PFSK-1 (cell line): ENCODE measurements at regions not wholly inside any gene's neighbourhood (a gene's known extent, or its start where the extent isn't known, plus 50 kb on each side); places are given as distances from the start of the nearest gene placed in this dataset.

ENCODE experiments used
- FOXP2 ChIP-seq: optimal IDR thresholded peaks from 2 replicates; pipeline ENCODE3; 2011; ENCODE audit warnings: borderline replicate concordance, control low read depth, inconsistent platforms; ENCODE audit not compliant: insufficient read depth; ENCODE audit errors: extremely low read length, extremely low read depth
- POLR2AphosphoS5 ChIP-seq: IDR thresholded peaks from 2 replicates; pipeline ENCODE4 v1.6.1; 2012; ENCODE audit warnings: low read depth, mild to moderate bottlenecking, control low read depth, low read length, moderate library complexity
- REST ChIP-seq, 2 experiments: IDR thresholded peaks; 2 replicates each; pipeline versions ENCODE4 v1.6.1 to v1.8.0; 2011 to 2012; ENCODE audit warnings: low read depth in 2 of 2, low read length in 2 of 2, control low read depth in 1 of 2, inconsistent platforms in 1 of 2, mild to moderate bottlenecking in 1 of 2, moderate library complexity in 1 of 2; ENCODE audit not compliant: insufficient read depth in 1 of 2
- SIN3A ChIP-seq: IDR thresholded peaks from 2 replicates; pipeline ENCODE4 v1.6.1; 2012; ENCODE audit warnings: mild to moderate bottlenecking, low read length, moderate library complexity, borderline replicate concordance; ENCODE audit not compliant: insufficient read depth
- TAF1 ChIP-seq: IDR thresholded peaks from 2 replicates; pipeline ENCODE4 v1.6.1; 2012; ENCODE audit warnings: low read length, control low read depth, borderline replicate concordance; ENCODE audit not compliant: insufficient read depth

DNA sequence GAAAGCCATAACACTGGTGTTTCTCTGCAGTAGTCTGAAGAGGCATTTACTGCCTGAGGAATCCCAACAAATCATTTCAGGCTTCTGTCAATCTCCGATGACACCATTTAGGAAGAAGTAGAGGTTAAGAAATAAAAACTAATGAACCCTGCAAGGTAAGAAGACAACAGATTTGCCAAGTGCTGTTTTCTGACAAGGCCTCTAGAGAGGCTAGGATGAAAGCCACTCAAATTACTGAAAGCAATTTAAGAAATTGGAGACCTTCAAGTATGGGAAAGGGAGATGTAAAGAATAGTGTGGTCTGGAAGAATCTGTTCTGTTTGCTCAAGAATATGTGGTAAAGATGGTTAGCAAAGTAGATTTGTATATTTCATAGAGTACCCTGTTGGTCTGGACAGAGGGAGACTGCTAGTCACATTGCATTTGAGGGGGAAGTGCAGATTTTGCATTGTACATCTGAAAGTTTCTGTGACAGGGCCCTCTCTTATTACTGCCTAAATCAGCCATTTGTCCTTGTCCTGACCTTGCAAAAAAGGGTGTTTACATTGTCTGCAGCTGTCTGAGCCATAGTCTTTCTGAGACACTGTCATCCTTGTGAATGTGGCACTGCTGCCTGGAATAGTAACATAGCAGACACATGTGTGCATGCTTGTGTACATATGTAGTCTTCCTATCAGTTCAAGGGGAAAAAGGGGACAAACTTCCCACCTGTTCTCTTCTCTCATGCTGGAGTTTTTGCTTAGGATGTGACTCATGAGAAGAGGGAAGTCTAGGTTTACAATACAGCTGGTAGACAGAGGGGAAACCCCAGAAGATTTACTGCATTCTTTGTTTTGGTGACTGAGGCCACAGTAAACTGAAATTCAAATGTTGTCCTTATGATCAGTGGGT is 640.2 kb upstream of the KIRREL3 start:
- no peak for TF ChIP-seq TAF1
- no peak for TF ChIP-seq FOXP2
- no peak for TF ChIP-seq POLR2AphosphoS5

DNA sequence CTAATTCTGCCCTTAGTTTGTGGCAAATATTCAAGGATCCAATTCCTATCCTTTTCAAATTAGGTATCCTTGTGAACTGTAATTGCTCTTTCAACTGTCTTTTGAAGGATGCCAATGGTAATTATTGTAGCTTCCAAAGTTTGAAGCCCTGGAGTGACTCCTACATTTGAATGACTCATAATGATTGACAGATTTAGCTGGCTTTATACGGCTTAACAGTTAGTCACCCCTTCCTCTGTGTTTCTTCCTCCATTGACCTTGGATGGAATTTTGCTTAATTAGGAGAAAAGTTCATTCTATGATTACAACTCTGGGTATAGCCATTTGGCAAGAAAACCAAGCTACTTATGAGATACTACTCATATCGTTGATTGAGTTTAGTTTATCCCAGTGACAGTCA is 639.3 kb upstream of the KIRREL3 start:
- TF ChIP-seq TAF1: no peak
- TF ChIP-seq SIN3A: no peak
- no peak for TF ChIP-seq REST (IDR thresholded peaks at IDR 0.05; ENCODE audit: insufficient read depth in 1 of 2, low read depth in 2 of 2, low read length in 2 of 2)
- TF ChIP-seq POLR2AphosphoS5: no peak
- no peak for TF ChIP-seq FOXP2

- TF ChIP-seq TAF1 (no peak), FOXP2 (no peak), SIN3A (no peak)
These were observed 632.6 kb upstream of the KIRREL3 start for GRCh38 chr11:127632976-127633680.

- TF ChIP-seq SIN3A: no peak
- no peak for TF ChIP-seq TAF1
- no peak for TF ChIP-seq FOXP2
- no peak for TF ChIP-seq POLR2AphosphoS5
- no peak for TF ChIP-seq REST (IDR thresholded peaks at IDR 0.05; ENCODE audit: insufficient read depth in 1 of 2, low read depth in 2 of 2, low read length in 2 of 2)
These were observed 632.0 kb upstream of the KIRREL3 start for GRCh38 chr11:127632546-127632945.

GRCh38 chr11:127631974-127632373 is 631.4 kb upstream of the KIRREL3 start:
- TF ChIP-seq TAF1: no peak
- TF ChIP-seq POLR2AphosphoS5: no peak
- TF ChIP-seq SIN3A: no peak

GRCh38 chr11:127629200-127629599 is 628.6 kb upstream of the KIRREL3 start:
- TF ChIP-seq SIN3A (no peak), REST (IDR thresholded peaks at IDR 0.05; ENCODE audit: insufficient read depth in 1 of 2, low read depth in 2 of 2, low read length in 2 of 2) (no peak), FOXP2 (no peak)
